PFSK-1 (cell line): ENCODE measurements at regions not wholly inside any gene's neighbourhood (a gene's known extent, or its start where the extent isn't known, plus 50 kb on each side); places are given as distances from the start of the nearest gene placed in this dataset.

Experiments
- FOXP2 ChIP-seq: optimal IDR thresholded peaks from 2 replicates; pipeline ENCODE3; 2011; ENCODE audit warnings: borderline replicate concordance, control low read depth, inconsistent platforms; ENCODE audit not compliant: insufficient read depth; ENCODE audit errors: extremely low read length, extremely low read depth
- POLR2AphosphoS5 ChIP-seq: IDR thresholded peaks from 2 replicates; pipeline ENCODE4 v1.6.1; 2012; ENCODE audit warnings: low read depth, mild to moderate bottlenecking, control low read depth, low read length, moderate library complexity
- SIN3A ChIP-seq: IDR thresholded peaks from 2 replicates; pipeline ENCODE4 v1.6.1; 2012; ENCODE audit warnings: mild to moderate bottlenecking, low read length, moderate library complexity, borderline replicate concordance; ENCODE audit not compliant: insufficient read depth
- TAF1 ChIP-seq: IDR thresholded peaks from 2 replicates; pipeline ENCODE4 v1.6.1; 2012; ENCODE audit warnings: low read length, control low read depth, borderline replicate concordance; ENCODE audit not compliant: insufficient read depth
- TF ChIP-seq, protein P1 (sequence below), 2 experiments: IDR thresholded peaks; 2 replicates each; pipeline versions ENCODE4 v1.6.1 to v1.8.0; 2011 to 2012; ENCODE audit warnings: low read depth in 2 of 2, low read length in 2 of 2, control low read depth in 1 of 2, inconsistent platforms in 1 of 2, mild to moderate bottlenecking in 1 of 2, moderate library complexity in 1 of 2; ENCODE audit not compliant: insufficient read depth in 1 of 2

- TF ChIP-seq, protein P1, sequence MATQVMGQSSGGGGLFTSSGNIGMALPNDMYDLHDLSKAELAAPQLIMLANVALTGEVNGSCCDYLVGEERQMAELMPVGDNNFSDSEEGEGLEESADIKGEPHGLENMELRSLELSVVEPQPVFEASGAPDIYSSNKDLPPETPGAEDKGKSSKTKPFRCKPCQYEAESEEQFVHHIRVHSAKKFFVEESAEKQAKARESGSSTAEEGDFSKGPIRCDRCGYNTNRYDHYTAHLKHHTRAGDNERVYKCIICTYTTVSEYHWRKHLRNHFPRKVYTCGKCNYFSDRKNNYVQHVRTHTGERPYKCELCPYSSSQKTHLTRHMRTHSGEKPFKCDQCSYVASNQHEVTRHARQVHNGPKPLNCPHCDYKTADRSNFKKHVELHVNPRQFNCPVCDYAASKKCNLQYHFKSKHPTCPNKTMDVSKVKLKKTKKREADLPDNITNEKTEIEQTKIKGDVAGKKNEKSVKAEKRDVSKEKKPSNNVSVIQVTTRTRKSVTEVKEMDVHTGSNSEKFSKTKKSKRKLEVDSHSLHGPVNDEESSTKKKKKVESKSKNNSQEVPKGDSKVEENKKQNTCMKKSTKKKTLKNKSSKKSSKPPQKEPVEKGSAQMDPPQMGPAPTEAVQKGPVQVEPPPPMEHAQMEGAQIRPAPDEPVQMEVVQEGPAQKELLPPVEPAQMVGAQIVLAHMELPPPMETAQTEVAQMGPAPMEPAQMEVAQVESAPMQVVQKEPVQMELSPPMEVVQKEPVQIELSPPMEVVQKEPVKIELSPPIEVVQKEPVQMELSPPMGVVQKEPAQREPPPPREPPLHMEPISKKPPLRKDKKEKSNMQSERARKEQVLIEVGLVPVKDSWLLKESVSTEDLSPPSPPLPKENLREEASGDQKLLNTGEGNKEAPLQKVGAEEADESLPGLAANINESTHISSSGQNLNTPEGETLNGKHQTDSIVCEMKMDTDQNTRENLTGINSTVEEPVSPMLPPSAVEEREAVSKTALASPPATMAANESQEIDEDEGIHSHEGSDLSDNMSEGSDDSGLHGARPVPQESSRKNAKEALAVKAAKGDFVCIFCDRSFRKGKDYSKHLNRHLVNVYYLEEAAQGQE (IDR thresholded peaks at IDR 0.05; ENCODE audit: insufficient read depth in 1 of 2, low read depth in 2 of 2, low read length in 2 of 2), result no peak
- TF ChIP-seq SIN3A (no peak), FOXP2 (no peak), TAF1 (no peak), POLR2AphosphoS5 (no peak)
These were observed 119.8 kb downstream of the SIK1 start for GRCh38 chr21:43306911-43307676.

GRCh38 chr21:43306391-43306790 lies 120.5 kb downstream of the SIK1 start:
- no peak for TF ChIP-seq FOXP2
- TF ChIP-seq, protein P1 (IDR thresholded peaks at IDR 0.05; ENCODE audit: insufficient read depth in 1 of 2, low read depth in 2 of 2, low read length in 2 of 2), result no peak
- no peak for TF ChIP-seq TAF1

- TF ChIP-seq POLR2AphosphoS5 (no peak), FOXP2 (no peak), SIN3A (no peak), TAF1 (no peak)
- TF ChIP-seq, protein P1 (IDR thresholded peaks at IDR 0.05; ENCODE audit: insufficient read depth in 1 of 2, low read depth in 2 of 2, low read length in 2 of 2), result no peak
These were observed 121.1 kb downstream of the SIK1 start for GRCh38 chr21:43305811-43306311.

GRCh38 chr21:43305336-43305665 lies 121.6 kb downstream of the SIK1 start:
- TF ChIP-seq, protein P1 (IDR thresholded peaks at IDR 0.05; ENCODE audit: insufficient read depth in 1 of 2, low read depth in 2 of 2, low read length in 2 of 2), result no peak
- TF ChIP-seq FOXP2 (no peak), TAF1 (no peak), SIN3A (no peak), POLR2AphosphoS5 (no peak)
